ENCODE measurements at regions not wholly inside any gene's neighbourhood (a gene's known extent, or its start where the extent isn't known, plus 50 kb on each side); places are given as distances from the start of the nearest gene placed in this dataset.

DNA sequence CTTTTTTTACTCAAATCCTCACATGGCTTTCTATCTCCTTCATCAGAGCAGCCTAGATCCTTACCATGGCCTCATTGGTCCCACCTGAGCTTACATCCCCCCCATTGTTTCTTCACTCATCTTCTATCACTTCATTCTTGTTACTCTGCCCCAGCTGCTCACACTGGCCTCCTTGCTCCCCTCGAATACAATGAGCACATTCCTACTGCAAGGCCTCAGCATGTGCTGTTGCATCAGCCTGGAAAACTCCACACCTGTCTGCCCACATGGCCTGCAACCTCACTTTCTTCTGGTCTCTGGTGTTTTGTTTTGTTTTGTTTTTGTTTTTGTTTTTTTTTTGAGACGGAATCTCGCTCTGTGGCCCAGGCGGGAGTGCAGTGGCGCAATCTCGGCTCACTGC, 212.6 kb downstream of the TBX18 start:
- TF ChIP-seq, protein P1, sequence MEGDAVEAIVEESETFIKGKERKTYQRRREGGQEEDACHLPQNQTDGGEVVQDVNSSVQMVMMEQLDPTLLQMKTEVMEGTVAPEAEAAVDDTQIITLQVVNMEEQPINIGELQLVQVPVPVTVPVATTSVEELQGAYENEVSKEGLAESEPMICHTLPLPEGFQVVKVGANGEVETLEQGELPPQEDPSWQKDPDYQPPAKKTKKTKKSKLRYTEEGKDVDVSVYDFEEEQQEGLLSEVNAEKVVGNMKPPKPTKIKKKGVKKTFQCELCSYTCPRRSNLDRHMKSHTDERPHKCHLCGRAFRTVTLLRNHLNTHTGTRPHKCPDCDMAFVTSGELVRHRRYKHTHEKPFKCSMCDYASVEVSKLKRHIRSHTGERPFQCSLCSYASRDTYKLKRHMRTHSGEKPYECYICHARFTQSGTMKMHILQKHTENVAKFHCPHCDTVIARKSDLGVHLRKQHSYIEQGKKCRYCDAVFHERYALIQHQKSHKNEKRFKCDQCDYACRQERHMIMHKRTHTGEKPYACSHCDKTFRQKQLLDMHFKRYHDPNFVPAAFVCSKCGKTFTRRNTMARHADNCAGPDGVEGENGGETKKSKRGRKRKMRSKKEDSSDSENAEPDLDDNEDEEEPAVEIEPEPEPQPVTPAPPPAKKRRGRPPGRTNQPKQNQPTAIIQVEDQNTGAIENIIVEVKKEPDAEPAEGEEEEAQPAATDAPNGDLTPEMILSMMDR (conservative IDR thresholded peaks at IDR 0.05 in 1 of 2, IDR thresholded peaks at IDR 0.05 in 1 of 2; ENCODE audit: extremely low read depth in 1 of 2, insufficient read depth in 1 of 2, low read depth in 1 of 2, low read length in 2 of 2), result no peak
- TF ChIP-seq EZH2 (IDR thresholded peaks at IDR 0.05; ENCODE audit: borderline replicate concordance, low read length), result no peak

Data from mammary epithelial cell (primary cell).